Coronary artery (tissue), 2 donors: ENCODE measurements at regions not wholly inside any gene's neighbourhood (a gene's known extent, or its start where the extent isn't known, plus 50 kb on each side); places are given as distances from the start of the nearest gene placed in this dataset.

Source experiments
- DNase-seq: peaks from one replicate; pipeline ENCODE4 v3.0.0-alpha.2; 2017; ENCODE audit warnings: low spot score
- H3K27ac ChIP-seq, 2 donors: fragments of 200-600 bp; sonication (generic); one replicate each; pipeline ENCODE4 v1.5.1; 2016 to 2019
- H3K4me3 ChIP-seq: fragments of 200-600 bp; sonication (generic); 2 replicates; pipeline ENCODE4 v1.5.1; 2016; ENCODE audit warnings: mild to moderate bottlenecking, moderate library complexity
- CTCF ChIP-seq: fragments of 200-600 bp; sonication (generic); IDR thresholded peaks from one replicate; pipeline ENCODE4 v1.5.1; 2019; ENCODE audit warnings: antibody characterized with exemption

GRCh38 chr1:29667951-29668350 is 431.6 kb downstream of the PTPRU start:
- DNase-seq: no peak
- Histone ChIP-seq H3K27ac (no peak overlapping the region), H3K4me3 (no peak overlapping the region)
- TF ChIP-seq CTCF: no peak

GRCh38 chr1:29664711-29665110 is 428.4 kb downstream of the PTPRU start:
- no peak for DNase-seq
- H3K4me3 ChIP-seq: no peak overlapping the region
- TF ChIP-seq CTCF: no peak
- H3K27ac ChIP-seq: no peak overlapping the region

GRCh38 chr1:29658688-29659087 is 422.4 kb downstream of the PTPRU start:
- Histone ChIP-seq H3K27ac (no peak overlapping the region), H3K4me3 (no peak overlapping the region)
- no peak for TF ChIP-seq CTCF
- DNase-seq: no peak

- DNase-seq: peak; percentile 26
Observed at GRCh38 chr1:29657816-29658215, 421.5 kb downstream of the PTPRU start.

GRCh38 chr1:29655945-29656850 is 419.9 kb downstream of the PTPRU start:
- Histone ChIP-seq H3K27ac (no peak overlapping the region), H3K4me3 (no peak overlapping the region)
- peak; percentile 43 for DNase-seq
- no peak for TF ChIP-seq CTCF

More at GRCh38 chr1:29657816-29658215, 421.5 kb downstream of the PTPRU start:
- Histone ChIP-seq H3K4me3 (no peak overlapping the region), H3K27ac (no peak overlapping the region)
- no peak for TF ChIP-seq CTCF

- TF ChIP-seq CTCF: no peak
- no peak overlapping the region for H3K27ac ChIP-seq
- DNase-seq: no peak
Observed at GRCh38 chr1:29655145-29655544, 418.8 kb downstream of the PTPRU start.

GRCh38 chr1:29653886-29654450 is 417.6 kb downstream of the PTPRU start:
- Histone ChIP-seq H3K27ac (no peak overlapping the region), H3K4me3 (no peak overlapping the region)
- no peak for TF ChIP-seq CTCF
- DNase-seq: no peak

More at GRCh38 chr1:29655145-29655544, 418.8 kb downstream of the PTPRU start:
- no peak overlapping the region for H3K4me3 ChIP-seq
